PFSK-1 (cell line): ENCODE measurements at regions not wholly inside any gene's neighbourhood (a gene's known extent, or its start where the extent isn't known, plus 50 kb on each side); places are given as distances from the start of the nearest gene placed in this dataset.

Experiments used
- FOXP2 ChIP-seq: optimal IDR thresholded peaks from 2 replicates; pipeline ENCODE3; 2011; ENCODE audit warnings: borderline replicate concordance, control low read depth, inconsistent platforms; ENCODE audit not compliant: insufficient read depth; ENCODE audit errors: extremely low read length, extremely low read depth
- POLR2AphosphoS5 ChIP-seq: IDR thresholded peaks from 2 replicates; pipeline ENCODE4 v1.6.1; 2012; ENCODE audit warnings: low read depth, mild to moderate bottlenecking, control low read depth, low read length, moderate library complexity
- SIN3A ChIP-seq: IDR thresholded peaks from 2 replicates; pipeline ENCODE4 v1.6.1; 2012; ENCODE audit warnings: mild to moderate bottlenecking, low read length, moderate library complexity, borderline replicate concordance; ENCODE audit not compliant: insufficient read depth
- TAF1 ChIP-seq: IDR thresholded peaks from 2 replicates; pipeline ENCODE4 v1.6.1; 2012; ENCODE audit warnings: low read length, control low read depth, borderline replicate concordance; ENCODE audit not compliant: insufficient read depth
- TF ChIP-seq, protein P1 (sequence below), 2 experiments: IDR thresholded peaks; 2 replicates each; pipeline versions ENCODE4 v1.6.1 to v1.8.0; 2011 to 2012; ENCODE audit warnings: low read depth in 2 of 2, low read length in 2 of 2, control low read depth in 1 of 2, inconsistent platforms in 1 of 2, mild to moderate bottlenecking in 1 of 2, moderate library complexity in 1 of 2; ENCODE audit not compliant: insufficient read depth in 1 of 2

DNA sequence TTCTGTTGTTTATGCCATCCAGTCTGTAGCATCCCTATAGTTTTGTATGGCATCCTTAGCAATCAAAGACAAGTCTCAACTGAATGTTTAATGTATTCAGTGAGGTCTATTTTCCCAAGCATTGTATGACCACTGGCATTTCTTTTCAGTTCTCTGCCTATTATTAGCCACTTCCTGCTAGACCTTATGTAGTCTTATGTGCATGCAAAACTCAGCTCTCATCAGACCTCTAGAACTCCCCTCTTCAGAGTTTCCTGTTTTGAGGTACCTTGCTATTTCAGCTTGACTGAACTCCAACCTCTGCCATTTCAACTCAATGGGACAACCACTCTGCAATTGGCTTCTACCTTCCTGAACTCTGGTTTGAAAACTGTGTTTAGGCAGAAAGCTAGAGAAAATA is 113.2 kb downstream of the SLC25A46 start:
- TF ChIP-seq POLR2AphosphoS5 (no peak), SIN3A (no peak), TAF1 (no peak)
- TF ChIP-seq, protein P1, sequence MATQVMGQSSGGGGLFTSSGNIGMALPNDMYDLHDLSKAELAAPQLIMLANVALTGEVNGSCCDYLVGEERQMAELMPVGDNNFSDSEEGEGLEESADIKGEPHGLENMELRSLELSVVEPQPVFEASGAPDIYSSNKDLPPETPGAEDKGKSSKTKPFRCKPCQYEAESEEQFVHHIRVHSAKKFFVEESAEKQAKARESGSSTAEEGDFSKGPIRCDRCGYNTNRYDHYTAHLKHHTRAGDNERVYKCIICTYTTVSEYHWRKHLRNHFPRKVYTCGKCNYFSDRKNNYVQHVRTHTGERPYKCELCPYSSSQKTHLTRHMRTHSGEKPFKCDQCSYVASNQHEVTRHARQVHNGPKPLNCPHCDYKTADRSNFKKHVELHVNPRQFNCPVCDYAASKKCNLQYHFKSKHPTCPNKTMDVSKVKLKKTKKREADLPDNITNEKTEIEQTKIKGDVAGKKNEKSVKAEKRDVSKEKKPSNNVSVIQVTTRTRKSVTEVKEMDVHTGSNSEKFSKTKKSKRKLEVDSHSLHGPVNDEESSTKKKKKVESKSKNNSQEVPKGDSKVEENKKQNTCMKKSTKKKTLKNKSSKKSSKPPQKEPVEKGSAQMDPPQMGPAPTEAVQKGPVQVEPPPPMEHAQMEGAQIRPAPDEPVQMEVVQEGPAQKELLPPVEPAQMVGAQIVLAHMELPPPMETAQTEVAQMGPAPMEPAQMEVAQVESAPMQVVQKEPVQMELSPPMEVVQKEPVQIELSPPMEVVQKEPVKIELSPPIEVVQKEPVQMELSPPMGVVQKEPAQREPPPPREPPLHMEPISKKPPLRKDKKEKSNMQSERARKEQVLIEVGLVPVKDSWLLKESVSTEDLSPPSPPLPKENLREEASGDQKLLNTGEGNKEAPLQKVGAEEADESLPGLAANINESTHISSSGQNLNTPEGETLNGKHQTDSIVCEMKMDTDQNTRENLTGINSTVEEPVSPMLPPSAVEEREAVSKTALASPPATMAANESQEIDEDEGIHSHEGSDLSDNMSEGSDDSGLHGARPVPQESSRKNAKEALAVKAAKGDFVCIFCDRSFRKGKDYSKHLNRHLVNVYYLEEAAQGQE (IDR thresholded peaks at IDR 0.05; ENCODE audit: insufficient read depth in 1 of 2, low read depth in 2 of 2, low read length in 2 of 2), result no peak

DNA sequence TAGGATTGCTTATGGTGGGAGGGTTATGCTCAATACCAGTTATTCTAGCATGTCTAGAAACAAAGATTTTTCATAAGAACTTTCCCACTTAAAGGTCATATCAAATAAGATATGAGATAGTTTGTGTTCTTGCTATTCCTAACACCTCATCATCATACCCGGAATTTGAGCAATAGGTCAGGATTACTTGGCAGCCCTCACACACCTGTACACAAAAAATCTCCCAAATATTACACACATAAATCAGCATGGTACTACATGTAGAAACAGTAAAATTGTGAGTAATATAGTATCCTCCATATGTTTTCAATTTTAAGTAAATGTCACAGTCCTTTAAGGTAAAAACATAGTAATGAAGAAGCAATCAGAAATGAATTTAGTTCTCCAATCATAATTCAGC is 113.7 kb downstream of the SLC25A46 start:
- TF ChIP-seq SIN3A (no peak), POLR2AphosphoS5 (no peak), FOXP2 (no peak), TAF1 (no peak)
- TF ChIP-seq, protein P1 (IDR thresholded peaks at IDR 0.05; ENCODE audit: insufficient read depth in 1 of 2, low read depth in 2 of 2, low read length in 2 of 2), result no peak

DNA sequence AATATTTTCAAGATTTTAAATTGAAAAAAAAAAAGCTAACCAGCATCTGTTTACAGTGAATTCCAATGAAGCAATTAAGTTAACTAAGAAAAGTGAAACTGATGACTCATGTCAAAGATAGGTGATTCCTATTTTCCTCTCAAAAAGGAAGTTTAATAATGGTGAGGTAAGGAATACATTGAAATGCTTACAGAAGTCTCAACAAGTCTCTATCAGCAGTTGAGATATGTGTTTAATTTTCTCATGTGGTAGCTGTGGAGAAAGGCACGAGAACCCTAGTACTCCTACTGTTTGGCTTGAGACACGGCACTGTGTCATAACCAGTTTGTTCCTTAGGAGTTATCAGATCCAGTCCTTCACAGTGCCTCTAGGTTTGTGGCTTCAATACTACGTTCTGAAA is 114.5 kb downstream of the SLC25A46 start:
- TF ChIP-seq SIN3A (no peak), POLR2AphosphoS5 (no peak), FOXP2 (no peak), TAF1 (no peak)
- TF ChIP-seq, protein P1 (IDR thresholded peaks at IDR 0.05; ENCODE audit: insufficient read depth in 1 of 2, low read depth in 2 of 2, low read length in 2 of 2), result no peak

DNA sequence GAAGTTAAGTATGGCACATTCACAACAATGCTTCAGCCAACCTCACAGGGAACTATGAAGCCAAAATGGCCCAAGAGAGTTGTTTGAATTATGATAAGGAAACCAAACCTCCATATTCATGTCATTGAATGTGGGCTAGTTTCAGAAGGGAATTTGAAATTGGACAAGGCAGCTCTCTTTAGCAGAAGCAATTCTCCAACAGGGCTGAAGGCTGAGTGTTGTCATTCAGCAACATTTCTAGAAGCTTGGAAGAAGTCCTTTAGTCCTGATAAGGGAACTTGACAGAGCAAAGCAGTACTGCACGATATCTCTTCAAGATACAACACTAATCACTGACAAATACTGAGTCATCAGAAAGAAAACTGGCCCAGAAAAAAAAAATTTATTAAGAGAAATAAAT is 115.4 kb downstream of the SLC25A46 start:
- no peak for TF ChIP-seq POLR2AphosphoS5
- TF ChIP-seq, protein P1 (IDR thresholded peaks at IDR 0.05; ENCODE audit: insufficient read depth in 1 of 2, low read depth in 2 of 2, low read length in 2 of 2), result no peak
- no peak for TF ChIP-seq TAF1
- no peak for TF ChIP-seq SIN3A
- TF ChIP-seq FOXP2, result no peak

DNA sequence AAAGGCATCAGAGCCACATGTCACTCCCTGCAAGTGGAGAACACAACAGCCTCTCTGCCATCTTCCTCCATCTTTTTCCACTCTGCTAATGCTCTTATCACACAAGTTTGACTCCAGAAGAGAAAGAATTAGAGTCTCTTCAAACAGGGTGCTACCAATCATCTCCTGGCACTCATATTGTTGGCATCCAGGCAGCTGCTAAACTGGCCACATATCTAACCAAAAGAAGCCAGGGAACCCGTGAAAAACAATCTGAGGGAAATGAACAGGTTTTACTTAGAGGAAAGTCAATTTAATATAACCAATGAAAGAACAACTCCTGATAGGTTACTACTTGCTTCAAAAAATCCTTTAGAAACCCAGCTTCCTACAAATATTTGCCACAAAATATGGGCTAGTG is 117.2 kb downstream of the SLC25A46 start:
- TF ChIP-seq, protein P1 (IDR thresholded peaks at IDR 0.05; ENCODE audit: insufficient read depth in 1 of 2, low read depth in 2 of 2, low read length in 2 of 2), result no peak
- TF ChIP-seq TAF1 (no peak), SIN3A (no peak), FOXP2 (no peak), POLR2AphosphoS5 (no peak)
